Gastrocnemius medialis (tissue), 4 donors: ENCODE measurements at regions not wholly inside any gene's neighbourhood (a gene's known extent, or its start where the extent isn't known, plus 50 kb on each side); places are given as distances from the start of the nearest gene placed in this dataset.

Experiments used
- ATAC-seq, 2 donors: fragments of 150-250 bp; one replicate each; pipeline ENCODE4 v1.9.1; 2016
- DNase-seq, 2 donors: peaks; one replicate each; pipeline ENCODE4 v3.0.0-alpha.2; 2019
- H3K27ac ChIP-seq, 4 donors: fragments of 200-600 bp; sonication (generic); 1 replicate in 1 of 4; 2 replicates in 3 of 4; pipeline ENCODE4 v1.5.1; 2016 to 2018; ENCODE audit warnings: mild to moderate bottlenecking in 2 of 4, moderate library complexity in 1 of 4
- H3K27me3 ChIP-seq, 3 donors: fragments of 200-600 bp; sonication (generic) in 2 of 3; 1 replicate in 1 of 3; 2 replicates in 2 of 3; pipeline versions ENCODE4 v1.5.1 to v1.6.0; 2016 to 2019; ENCODE audit warnings: mild to moderate bottlenecking in 1 of 3, moderate library complexity in 1 of 3
- H3K36me3 ChIP-seq, 2 donors: fragments of 200-600 bp; sonication (generic) in 1 of 2; one replicate each; pipeline ENCODE4 v1.5.1; 2017 to 2018
- H3K4me1 ChIP-seq, 2 donors: fragments of 200-600 bp; sonication (generic) in 1 of 2; one replicate each; pipeline ENCODE4 v1.5.1; 2016 to 2017; ENCODE audit warnings: mild to moderate bottlenecking in 2 of 2
- H3K4me3 ChIP-seq, 4 donors: fragments of 200-600 bp; sonication (generic) in 3 of 4; 1 replicate in 1 of 4; 2 replicates in 3 of 4; pipeline ENCODE4 v1.5.1; 2016 to 2019; ENCODE audit warnings: mild to moderate bottlenecking in 2 of 4
- H3K9me3 ChIP-seq, 3 donors: fragments of 200-600 bp; sonication (generic) in 2 of 3; 1 replicate in 1 of 3; 2 replicates in 2 of 3; pipeline ENCODE4 v1.5.1; 2016 to 2019
- CTCF ChIP-seq, 5 experiments: fragments of 450-650 bp in 3 of 5; fragments of 200-600 bp in 2 of 5; sonication (generic) in 2 of 5; IDR thresholded peaks in 4 of 5; conservative IDR thresholded peaks in 1 of 5; 1 replicate in 4 of 5; 2 replicates in 1 of 5; pipeline ENCODE4 v1.5.1; 2016 to 2019; ENCODE audit warnings: antibody characterized with exemption in 5 of 5, mild to moderate bottlenecking in 3 of 5, moderate library complexity in 3 of 5
- POLR2A ChIP-seq, 2 donors: fragments of 450-650 bp; IDR thresholded peaks; one replicate each; pipeline ENCODE4 v1.6.1; 2017; ENCODE audit warnings: antibody characterized with exemption in 2 of 2, mild to moderate bottlenecking in 2 of 2, moderate library complexity in 2 of 2
- in situ Hi-C, 4 donors: fragments of 200-750 bp; cut with MboI; loops; one replicate each; pipeline versions ENCODE4 v1.15.0 to v1.8.0; 2017; ENCODE audit warnings: low sequenced_read_pairs in 4 of 4
- intact Hi-C: fragments of 100-400 bp; cut with DNase I; formaldehyde crosslinking; loops from one replicate; pipeline ENCODE4 v1.15.1; 2023; ENCODE audit warnings: low total_unique reads

GRCh38 chr13:99805361-99805760 is 166.2 kb downstream of the ZIC5 start:
- no peak for DNase-seq
- H3K36me3 ChIP-seq = no peaks in the 10 kb centered on the region
- H3K4me1 ChIP-seq = no peaks in the 10 kb centered on the region
- H3K9me3 ChIP-seq = no peaks in the 10 kb centered on the region
- intact Hi-C loops (no loop called here), in situ Hi-C loops (no loop called here)
- no peak overlapping the region for H3K27ac ChIP-seq
- ATAC-seq = no peak
- TF ChIP-seq POLR2A (IDR thresholded peaks at IDR 0.05) = no peak
- TF ChIP-seq CTCF (IDR thresholded peaks at IDR 0.05 in 4 of 5, conservative IDR thresholded peaks at IDR 0.05 in 1 of 5) = no peak
- no peak overlapping the region for H3K4me3 ChIP-seq
- H3K27me3 ChIP-seq = no peaks in the 10 kb centered on the region

GRCh38 chr13:99803141-99803540 is 168.4 kb downstream of the ZIC5 start:
- TF ChIP-seq CTCF (IDR thresholded peaks at IDR 0.05 in 4 of 5, conservative IDR thresholded peaks at IDR 0.05 in 1 of 5) = no peak
- TF ChIP-seq POLR2A (IDR thresholded peaks at IDR 0.05) = no peak
- no peak for ATAC-seq
- Histone ChIP-seq H3K4me1 (no peaks in the 10 kb centered on the region), H3K27ac (no peak overlapping the region), H3K36me3 (no peaks in the 10 kb centered on the region), H3K4me3 (no peak overlapping the region), H3K9me3 (no peaks in the 10 kb centered on the region), H3K27me3 (no peaks in the 10 kb centered on the region)
- no peak for DNase-seq
- in situ Hi-C loops (no loop called here), intact Hi-C loops (no loop called here)

GRCh38 chr13:99802416-99802815 is 169.2 kb downstream of the ZIC5 start:
- H3K4me3 ChIP-seq = no peak overlapping the region
- H3K27ac ChIP-seq = no peak overlapping the region
- no peak for TF ChIP-seq CTCF (IDR thresholded peaks at IDR 0.05 in 4 of 5, conservative IDR thresholded peaks at IDR 0.05 in 1 of 5)
- no peak for TF ChIP-seq POLR2A (IDR thresholded peaks at IDR 0.05)
- DNase-seq (no peak), ATAC-seq (no peak)
- no peaks in the 10 kb centered on the region for H3K9me3 ChIP-seq
- intact Hi-C loops (no loop called here), in situ Hi-C loops (no loop called here)
- H3K27me3 ChIP-seq = no peaks in the 10 kb centered on the region
- H3K4me1 ChIP-seq = no peaks in the 10 kb centered on the region
- no peaks in the 10 kb centered on the region for H3K36me3 ChIP-seq

- no peaks in the 10 kb centered on the region for H3K27me3 ChIP-seq
- TF ChIP-seq POLR2A (IDR thresholded peaks at IDR 0.05) (no peak), CTCF (IDR thresholded peaks at IDR 0.05 in 4 of 5, conservative IDR thresholded peaks at IDR 0.05 in 1 of 5) (no peak)
- no peaks in the 10 kb centered on the region for H3K9me3 ChIP-seq
- intact Hi-C loops (no loop called here), in situ Hi-C loops (no loop called here)
- H3K27ac ChIP-seq = no peak overlapping the region
- no peaks in the 10 kb centered on the region for H3K4me1 ChIP-seq
- no peak overlapping the region for H3K4me3 ChIP-seq
- no peaks in the 10 kb centered on the region for H3K36me3 ChIP-seq
- no peak for DNase-seq
- ATAC-seq = no peak
These were observed 170.6 kb downstream of the ZIC5 start for GRCh38 chr13:99800951-99801350.

- H3K27me3 ChIP-seq = no peaks in the 10 kb centered on the region
- in situ Hi-C loops = no loop called here
- no peaks in the 10 kb centered on the region for H3K4me1 ChIP-seq
- TF ChIP-seq CTCF (IDR thresholded peaks at IDR 0.05 in 4 of 5, conservative IDR thresholded peaks at IDR 0.05 in 1 of 5) (no peak), POLR2A (IDR thresholded peaks at IDR 0.05) (no peak)
- intact Hi-C loops = no loop called here
- H3K36me3 ChIP-seq = no peaks in the 10 kb centered on the region
- H3K27ac ChIP-seq = no peak overlapping the region
- no peaks in the 10 kb centered on the region for H3K9me3 ChIP-seq
- no peak for DNase-seq
- no peak for ATAC-seq
- no peak overlapping the region for H3K4me3 ChIP-seq
These were observed 171.6 kb downstream of the ZIC5 start for GRCh38 chr13:99800011-99800410.
